Suprapubic skin (tissue), 4 donors: ENCODE measurements at regions not wholly inside any gene's neighbourhood (a gene's known extent, or its start where the extent isn't known, plus 50 kb on each side); places are given as distances from the start of the nearest gene placed in this dataset.

Experiments used
- CTCF ChIP-seq, 2 donors: fragments of 200-600 bp in 1 of 2; fragments of 450-650 bp in 1 of 2; sonication (generic) in 1 of 2; IDR thresholded peaks; one replicate each; pipeline ENCODE4 v1.5.1; 2016 to 2019; ENCODE audit warnings: antibody characterized with exemption in 2 of 2, mild to moderate bottlenecking in 1 of 2, moderate library complexity in 1 of 2
- POLR2A ChIP-seq, 2 donors: fragments of 450-650 bp; IDR thresholded peaks; one replicate each; pipeline ENCODE4 v1.6.1; 2017; ENCODE audit warnings: antibody characterized with exemption in 2 of 2, mild to moderate bottlenecking in 2 of 2, moderate library complexity in 2 of 2
- POLR2AphosphoS5 ChIP-seq, 3 donors: sonication (generic); formaldehyde crosslinking; IDR thresholded peaks; one replicate each; pipeline ENCODE4 v1.6.1; 2017; ENCODE audit warnings: antibody characterized with exemption in 3 of 3

GRCh38 chr16:51756447-51757123 lies 605.5 kb upstream of the SALL1 start:
- no peak for TF ChIP-seq POLR2AphosphoS5 (IDR thresholded peaks at IDR 0.05)
- no peak for TF ChIP-seq POLR2A (IDR thresholded peaks at IDR 0.05)
- TF ChIP-seq CTCF (IDR thresholded peaks at IDR 0.05) = no peak
